K562 (cell line): ENCODE measurements at regions not wholly inside any gene's neighbourhood (a gene's known extent, or its start where the extent isn't known, plus 50 kb on each side); places are given as distances from the start of the nearest gene placed in this dataset.

Experiments used
- ATAC-seq: fragments of 200-7000 bp; cut with Tn5 transposase; 3 replicates; pipeline ENCODE4 v1.9.1; 2020; ENCODE audit warnings: moderate library complexity
- BruUV-seq: library from RNA; stranded (reverse); fragments of 400-500 nt; replicated peaks from 2 replicates; lab custom pipeline; 2021; lab: Mats Ljungman, UMichigan
- CTCF ChIA-PET: fragments of 300-600 bp; formaldehyde crosslinking; extraction: SDS; loops from one replicate; lab custom pipeline; 2021; ENCODE audit warnings: low intra/inter-chr PET ratio; lab: Yijun Ruan, JAX
- POLR2A ChIA-PET: fragments of 300-600, 350-650 bp; sonication (Branson Sonifier 250); formaldehyde crosslinking; extraction: SDS; loops from one replicate; lab custom pipeline; 2021; ENCODE audit warnings: antibody characterized with exemption, inconsistent platforms; lab: Yijun Ruan, JAX
- DNase-seq, 4 experiments: peaks; one replicate each; pipeline versions ENCODE4 v3.0.0 to v3.0.0-alpha.2; 2011 to 2018; ENCODE audit warnings: low spot score in 3 of 4, mixed read lengths in 3 of 4; ENCODE audit errors: extremely low read depth in 1 of 4
- FAIRE-seq: peaks from 2 replicates; lab custom pipeline; 2011; peaks lifted over from hg19 to GRCh38; lab: Jason Lieb, UNC
- H2AFZ ChIP-seq: 2 replicates; pipeline ENCODE4 v1.6.0; 2011; ENCODE audit warnings: low read depth, low read length, control low read depth, inconsistent platforms
- H3K27ac ChIP-seq: fragments of 200-600 bp; 3 replicates; pipeline ENCODE4 v1.8.0; 2011; ENCODE audit warnings: low read depth, mild to moderate bottlenecking, control low read depth, inconsistent platforms, low read length, moderate library complexity, mixed read lengths; ENCODE audit errors: extremely low read depth
- H3K27me3 ChIP-seq, 2 experiments: fragments of 300-600 bp in 1 of 2; 2 replicates in 1 of 2; 3 replicates in 1 of 2; pipeline versions ENCODE4 v1.6.0 to v1.8.0; 2011; ENCODE audit warnings: inconsistent platforms in 2 of 2, low read length in 2 of 2, mild to moderate bottlenecking in 1 of 2, mixed read lengths in 1 of 2, moderate library complexity in 1 of 2; ENCODE audit not compliant: control insufficient read depth in 2 of 2, insufficient read depth in 2 of 2
- H3K36me3 ChIP-seq: fragments of 300-600 bp; 3 replicates; pipeline ENCODE4 v1.8.0; 2011; ENCODE audit warnings: mild to moderate bottlenecking, low read length, inconsistent platforms; ENCODE audit not compliant: control insufficient read depth, insufficient read depth
- H3K4me1 ChIP-seq, 2 experiments: fragments of 200-600 bp in 1 of 2; replicated peaks in 1 of 2; 2 replicates in 1 of 2; 3 replicates in 1 of 2; pipeline versions ENCODE4 v1.5.1 to v1.8.0; 2011; ENCODE audit warnings: inconsistent platforms in 2 of 2, low read length in 2 of 2, mild to moderate bottlenecking in 1 of 2, mixed read lengths in 1 of 2, moderate library complexity in 1 of 2; ENCODE audit not compliant: control insufficient read depth in 2 of 2, insufficient read depth in 2 of 2
- H3K4me2 ChIP-seq: 2 replicates; pipeline ENCODE4 v1.6.1; 2011; ENCODE audit warnings: low read length, control low read depth, inconsistent platforms, mixed read lengths; ENCODE audit not compliant: insufficient read depth
- H3K4me3 ChIP-seq: fragments of 200-600 bp; sonication (generic), shearing (Covaris generic); 2 replicates; pipeline ENCODE4 v1.5.1; 2016; ENCODE audit warnings: control low read depth, inconsistent platforms
- H3K79me2 ChIP-seq: fragments of 200-600 bp; 3 replicates; pipeline ENCODE4 v1.8.0; 2011; ENCODE audit warnings: low read length, inconsistent platforms; ENCODE audit not compliant: control insufficient read depth, insufficient read depth
- H3K9ac ChIP-seq, 2 experiments: 2 replicates each; pipeline versions ENCODE4 v1.6.0 to v1.6.1; 2011; ENCODE audit warnings: low read depth in 2 of 2, low read length in 2 of 2, control low read depth in 1 of 2, inconsistent platforms in 1 of 2, mild to moderate bottlenecking in 1 of 2, mixed read lengths in 1 of 2; ENCODE audit not compliant: insufficient read depth in 1 of 2
- H3K9me1 ChIP-seq: one replicate; pipeline ENCODE4 v1.6.0; 2011; ENCODE audit warnings: inconsistent platforms, mild to moderate bottlenecking, low read length, moderate library complexity; ENCODE audit not compliant: control insufficient read depth, insufficient read depth
- H3K9me3 ChIP-seq: replicated peaks from 2 replicates; pipeline ENCODE4 v1.5.1; 2011; ENCODE audit warnings: low read depth, low read length, inconsistent platforms; ENCODE audit not compliant: control insufficient read depth, insufficient read depth
- H4K20me1 ChIP-seq: replicated peaks from 2 replicates; pipeline ENCODE4 v1.6.1; 2011; ENCODE audit warnings: low read length, inconsistent platforms, mixed read lengths; ENCODE audit not compliant: control insufficient read depth, insufficient read depth
- CBFA2T2 ChIP-seq: fragments of 450-650 bp; conservative IDR thresholded peaks from 2 replicates; pipeline ENCODE4 v1.6.1; 2017; ENCODE audit warnings: mild to moderate bottlenecking
- CBFA2T3 ChIP-seq: fragments of 450-650 bp; IDR thresholded peaks from 2 replicates; pipeline ENCODE4 v1.6.1; 2017
- MAZ ChIP-seq, 2 experiments: fragments of 450-650 bp in 1 of 2; sonication (generic) in 1 of 2; formaldehyde crosslinking; IDR thresholded peaks in 1 of 2; conservative IDR thresholded peaks in 1 of 2; 2 replicates each; pipeline versions ENCODE4 v1.4.0 to v1.5.0; 2020; ENCODE audit warnings: mild to moderate bottlenecking in 1 of 2, missing genetic modification reagents in 1 of 2
- PTBP1 ChIP-seq: fragments of 200-400 bp; formaldehyde crosslinking; IDR thresholded peaks from 2 replicates; pipeline ENCODE4 v1.6.1; 2017; ENCODE audit warnings: low read depth, low read length
- SAFB2 ChIP-seq: fragments of 200-400 bp; formaldehyde crosslinking; IDR thresholded peaks from 2 replicates; pipeline ENCODE4 v1.6.1; 2018; ENCODE audit warnings: borderline replicate concordance, low read length, low read depth, moderate library complexity; ENCODE audit not compliant: severe bottlenecking
- SIN3B ChIP-seq: fragments of 450-650 bp; IDR thresholded peaks from 2 replicates; pipeline ENCODE4 v1.6.1; 2017; ENCODE audit warnings: low read depth, mild to moderate bottlenecking, moderate library complexity
- SREBF2 ChIP-seq: sonication (generic); formaldehyde crosslinking; IDR thresholded peaks from 2 replicates; pipeline ENCODE4 v1.4.0; 2020; ENCODE audit warnings: mild to moderate bottlenecking, missing genetic modification reagents
- TCF3 ChIP-seq: sonication (generic); formaldehyde crosslinking; IDR thresholded peaks from 2 replicates; pipeline ENCODE4 v1.4.0; 2020; ENCODE audit warnings: mild to moderate bottlenecking, missing genetic modification reagents
- TEAD2 ChIP-seq: fragments of 450-650 bp; IDR thresholded peaks from 2 replicates; pipeline ENCODE4 v1.6.1; 2016; ENCODE audit warnings: missing genetic modification characterization, control low read depth, missing compliant biosample characterization
- ZNF212 ChIP-seq: fragments of 450-650 bp; formaldehyde crosslinking; IDR thresholded peaks from 2 replicates; pipeline ENCODE4 v1.4.0; 2020; ENCODE audit warnings: mild to moderate bottlenecking
- ZNF778 ChIP-seq: fragments of 450-650 bp; formaldehyde crosslinking; IDR thresholded peaks from 2 replicates; pipeline ENCODE4 v1.4.0; 2020; ENCODE audit warnings: mild to moderate bottlenecking, moderate library complexity
- WGBS: fragments of 100-300 bp; shearing (Covaris generic); methylation state at CpG from one replicate; pipeline ENCODE4 v1.1.6; 2016; ENCODE audit warnings: low coverage, mixed read lengths; ENCODE audit not compliant: insufficient coverage; ENCODE audit errors: missing lambda C conversion rate; 5-methylcytosine and 5-hydroxymethylcytosine counted together
- in situ Hi-C: fragments of 300-500 bp; cut with MboI; formaldehyde crosslinking; loops from 4 replicates; pipeline ENCODE4 v1.15.0; 2018; ENCODE audit warnings: inconsistent platforms, mixed read lengths
- intact Hi-C: fragments of 100-400 bp; cut with micrococcal nuclease; formaldehyde crosslinking; loops from 2 replicates; pipeline ENCODE4 v1.14.2; 2022

- 0 out of 2 replicates have a peak, but pooled peaks cover 6% of the 10 kb centered on the region for H4K20me1 ChIP-seq
- H3K36me3 ChIP-seq = no peaks in the 10 kb centered on the region
- no peaks in the 10 kb centered on the region for H3K27me3 ChIP-seq
- no peaks in the 10 kb centered on the region for H3K9me1 ChIP-seq
- DNase-seq (peak in 1 of 4 experiments; percentile 13), FAIRE-seq (peak; percentile 42), ATAC-seq (no peak; the same call in 2 of the 3 replicates)
- no peak overlapping the region for H3K4me3 ChIP-seq
- H3K79me2 ChIP-seq = peaks cover 16% of the 10 kb centered on the region; the same call in 2 of the 3 replicates
- H3K4me2 ChIP-seq = no peak overlapping the region
- no peak overlapping the region for H3K9ac ChIP-seq
- intact Hi-C loops (no loop called here), in situ Hi-C loops (no loop called here)
- H2AFZ ChIP-seq = no peak overlapping the region
- TF ChIP-seq SAFB2 (no peak), TCF3 (0 out of 2 replicates have a peak, but pooled peaks have one; percentile 24), MAZ (CRISPR knock-in tag; conservative IDR thresholded peaks at IDR 0.05 in 1 of 2, IDR thresholded peaks at IDR 0.05 in 1 of 2) (0 out of 4 replicates have a peak, but pooled peaks of 1 of the 2 experiments have one; percentile 12), SREBF2 (no peak), CBFA2T3 (peak; percentile 15; the same call in 1 of the 2 replicates)
- no peak overlapping the region for H3K27ac ChIP-seq
- ChIA-PET POLR2A (interaction anchor here (1.4 kb wide), 1 partner anchor 23 kb away, joined by 3 read pairs; no protein-coding TSS in a partner anchor), CTCF (no interaction called here)
- WGBS = 0% methylated on average over 1 of the region's 1 CpG
- H3K4me1 ChIP-seq = peaks cover 3 to 8% of the 10 kb centered on the region in 2 experiments; a peak in 3 of 5 replicates
- no TSS peak for BruUV-seq
- no peaks in the 10 kb centered on the region for H3K9me3 ChIP-seq
Observed at GRCh38 chr6:88403486-88403885, 237.3 kb upstream of the CNR1 start.

GRCh38 chr6:88402909-88403308 lies 236.8 kb upstream of the CNR1 start:
- DNase-seq (no peak), FAIRE-seq (no peak), ATAC-seq (no peak)
- Histone ChIP-seq H3K9me3 (no peaks in the 10 kb centered on the region), H3K9me1 (no peaks in the 10 kb centered on the region), H4K20me1 (0 out of 2 replicates have a peak, but pooled peaks cover 6% of the 10 kb centered on the region), H3K4me1 (peaks cover 3 to 8% of the 10 kb centered on the region in 2 experiments; a peak in 3 of 5 replicates), H3K79me2 (peaks cover 16% of the 10 kb centered on the region; the same call in 2 of the 3 replicates), H3K9ac (no peak overlapping the region), H2AFZ (no peak overlapping the region), H3K27me3 (no peaks in the 10 kb centered on the region), H3K4me3 (no peak overlapping the region), H3K27ac (no peak overlapping the region), H3K4me2 (no peak overlapping the region), H3K36me3 (no peaks in the 10 kb centered on the region)
- BruUV-seq = no TSS peak
- TF ChIP-seq CBFA2T2 (no peak), ZNF212 (CRISPR knock-in tag) (no peak), PTBP1 (no peak), ZNF778 (CRISPR knock-in tag) (no peak), TEAD2 (tag) (no peak), SIN3B (no peak)
- ChIA-PET POLR2A (no interaction called here), CTCF (no interaction called here)
- WGBS = 50% methylated on average over 3 of the region's 3 CpGs
- in situ Hi-C loops (no loop called here), intact Hi-C loops (no loop called here)
